ENCODE measurements at regions not wholly inside any gene's neighbourhood (a gene's known extent, or its start where the extent isn't known, plus 50 kb on each side); places are given as distances from the start of the nearest gene placed in this dataset.

GRCh38 chr2:239519921-239520585 lies 119.2 kb upstream of the HDAC4 start:
- no peak for DNase-seq (ENCODE audit: low read depth, low spot score)
- ChIA-PET POLR2A (interaction anchor here (0.6 kb wide), 1 partner anchor 15 kb away, joined by 3 read pairs; no protein-coding TSS in a partner anchor), CTCF (no interaction called here)
- no peak overlapping the region for H3K4me3 ChIP-seq (ENCODE audit: low read depth, low read length)
- TF ChIP-seq, protein P1, sequence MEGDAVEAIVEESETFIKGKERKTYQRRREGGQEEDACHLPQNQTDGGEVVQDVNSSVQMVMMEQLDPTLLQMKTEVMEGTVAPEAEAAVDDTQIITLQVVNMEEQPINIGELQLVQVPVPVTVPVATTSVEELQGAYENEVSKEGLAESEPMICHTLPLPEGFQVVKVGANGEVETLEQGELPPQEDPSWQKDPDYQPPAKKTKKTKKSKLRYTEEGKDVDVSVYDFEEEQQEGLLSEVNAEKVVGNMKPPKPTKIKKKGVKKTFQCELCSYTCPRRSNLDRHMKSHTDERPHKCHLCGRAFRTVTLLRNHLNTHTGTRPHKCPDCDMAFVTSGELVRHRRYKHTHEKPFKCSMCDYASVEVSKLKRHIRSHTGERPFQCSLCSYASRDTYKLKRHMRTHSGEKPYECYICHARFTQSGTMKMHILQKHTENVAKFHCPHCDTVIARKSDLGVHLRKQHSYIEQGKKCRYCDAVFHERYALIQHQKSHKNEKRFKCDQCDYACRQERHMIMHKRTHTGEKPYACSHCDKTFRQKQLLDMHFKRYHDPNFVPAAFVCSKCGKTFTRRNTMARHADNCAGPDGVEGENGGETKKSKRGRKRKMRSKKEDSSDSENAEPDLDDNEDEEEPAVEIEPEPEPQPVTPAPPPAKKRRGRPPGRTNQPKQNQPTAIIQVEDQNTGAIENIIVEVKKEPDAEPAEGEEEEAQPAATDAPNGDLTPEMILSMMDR (IDR thresholded peaks at IDR 0.05; ENCODE audit: insufficient read depth, low read length, missing control alignments) = no peak

GRCh38 chr2:239519089-239519920 lies 118.5 kb upstream of the HDAC4 start:
- POLR2A ChIA-PET = no interaction called here
- CTCF ChIA-PET = no interaction called here
- no peak for DNase-seq (ENCODE audit: low read depth, low spot score)
- H3K4me3 ChIP-seq (ENCODE audit: low read depth, low read length) = no peak overlapping the region
- TF ChIP-seq, protein P1 (IDR thresholded peaks at IDR 0.05; ENCODE audit: insufficient read depth, low read length, missing control alignments) = no peak

- ChIA-PET CTCF (no interaction called here), POLR2A (no interaction called here)
- H3K4me3 ChIP-seq (ENCODE audit: low read depth, low read length) = no peak overlapping the region
- TF ChIP-seq, protein P1 (IDR thresholded peaks at IDR 0.05; ENCODE audit: insufficient read depth, low read length, missing control alignments) = no peak
- DNase-seq (ENCODE audit: low read depth, low spot score) = no peak
Observed at GRCh38 chr2:239518286-239519088, 117.7 kb upstream of the HDAC4 start.

GRCh38 chr2:239517686-239518085 lies 116.9 kb upstream of the HDAC4 start:
- TF ChIP-seq, protein P1 (IDR thresholded peaks at IDR 0.05; ENCODE audit: insufficient read depth, low read length, missing control alignments) = no peak
- H3K4me3 ChIP-seq (ENCODE audit: low read depth, low read length) = no peak overlapping the region
- CTCF ChIA-PET = no interaction called here
- no peak for DNase-seq (ENCODE audit: low read depth, low spot score)
- POLR2A ChIA-PET = no interaction called here

GRCh38 chr2:239516954-239517305 lies 116.1 kb upstream of the HDAC4 start:
- no peak for DNase-seq (ENCODE audit: low read depth, low spot score)
- TF ChIP-seq, protein P1 (IDR thresholded peaks at IDR 0.05; ENCODE audit: insufficient read depth, low read length, missing control alignments) = no peak
- ChIA-PET POLR2A (no interaction called here), CTCF (no interaction called here)
- H3K4me3 ChIP-seq (ENCODE audit: low read depth, low read length) = no peak overlapping the region
